ENCODE measurements at regions not wholly inside any gene's neighbourhood (a gene's known extent, or its start where the extent isn't known, plus 50 kb on each side); places are given as distances from the start of the nearest gene placed in this dataset.

DNA sequence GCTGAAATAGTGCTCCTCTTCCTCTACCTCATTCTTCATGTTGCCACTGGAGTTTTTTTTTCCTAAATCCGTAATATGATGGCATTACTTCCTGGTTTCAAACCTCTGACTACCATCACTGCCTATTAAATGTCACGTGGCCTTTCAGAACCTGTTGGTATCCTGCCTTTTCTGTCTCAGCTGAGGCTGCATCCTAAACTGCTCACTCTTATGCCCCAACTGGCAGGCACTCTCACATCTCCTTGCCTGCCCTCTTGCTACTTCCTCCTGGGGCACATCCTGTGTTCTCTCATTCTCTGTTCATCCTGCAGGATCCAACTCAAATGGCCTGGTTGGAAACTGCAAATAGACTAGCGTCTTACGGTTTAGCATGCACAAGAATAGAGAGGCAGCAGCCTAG, 468.1 kb upstream of the FANCL start:
- TF ChIP-seq, protein P1, sequence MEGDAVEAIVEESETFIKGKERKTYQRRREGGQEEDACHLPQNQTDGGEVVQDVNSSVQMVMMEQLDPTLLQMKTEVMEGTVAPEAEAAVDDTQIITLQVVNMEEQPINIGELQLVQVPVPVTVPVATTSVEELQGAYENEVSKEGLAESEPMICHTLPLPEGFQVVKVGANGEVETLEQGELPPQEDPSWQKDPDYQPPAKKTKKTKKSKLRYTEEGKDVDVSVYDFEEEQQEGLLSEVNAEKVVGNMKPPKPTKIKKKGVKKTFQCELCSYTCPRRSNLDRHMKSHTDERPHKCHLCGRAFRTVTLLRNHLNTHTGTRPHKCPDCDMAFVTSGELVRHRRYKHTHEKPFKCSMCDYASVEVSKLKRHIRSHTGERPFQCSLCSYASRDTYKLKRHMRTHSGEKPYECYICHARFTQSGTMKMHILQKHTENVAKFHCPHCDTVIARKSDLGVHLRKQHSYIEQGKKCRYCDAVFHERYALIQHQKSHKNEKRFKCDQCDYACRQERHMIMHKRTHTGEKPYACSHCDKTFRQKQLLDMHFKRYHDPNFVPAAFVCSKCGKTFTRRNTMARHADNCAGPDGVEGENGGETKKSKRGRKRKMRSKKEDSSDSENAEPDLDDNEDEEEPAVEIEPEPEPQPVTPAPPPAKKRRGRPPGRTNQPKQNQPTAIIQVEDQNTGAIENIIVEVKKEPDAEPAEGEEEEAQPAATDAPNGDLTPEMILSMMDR (IDR thresholded peaks at IDR 0.05) = no peak
- no peak for TF ChIP-seq POLR2AphosphoS5 (IDR thresholded peaks at IDR 0.05)
- TF ChIP-seq POLR2A (IDR thresholded peaks at IDR 0.05) = no peak
